H9 (cell line): ENCODE measurements at regions not wholly inside any gene's neighbourhood (a gene's known extent, or its start where the extent isn't known, plus 50 kb on each side); places are given as distances from the start of the nearest gene placed in this dataset.

Experiments used
- DNase-seq: peaks from one replicate; pipeline ENCODE4 v3.0.0-alpha.2; 2017
- H2AFZ ChIP-seq: one replicate; pipeline ENCODE4 v1.6.1; 2013; ENCODE audit warnings: mild to moderate bottlenecking, low read length, control low read depth, moderate library complexity
- H2AK5ac ChIP-seq: 2 replicates; pipeline ENCODE4 v1.6.1; 2013; ENCODE audit warnings: low read length, control low read depth, mixed read lengths; ENCODE audit not compliant: insufficient read length
- H2BK120ac ChIP-seq: one replicate; pipeline ENCODE4 v1.6.1; 2013; ENCODE audit warnings: low read depth, mild to moderate bottlenecking, low read length, control low read depth, inconsistent platforms; ENCODE audit not compliant: poor library complexity, severe bottlenecking
- H2BK12ac ChIP-seq: 2 replicates; pipeline ENCODE4 v1.6.1; 2013; ENCODE audit warnings: low read length, control low read depth, mixed read lengths, low read depth; ENCODE audit not compliant: insufficient read length
- H2BK15ac ChIP-seq: 2 replicates; pipeline ENCODE4 v1.6.1; 2013; ENCODE audit warnings: low read depth, low read length, control low read depth
- H2BK20ac ChIP-seq: one replicate; pipeline ENCODE4 v1.6.1; 2013; ENCODE audit warnings: low read depth, mild to moderate bottlenecking, low read length, control low read depth, inconsistent platforms; ENCODE audit not compliant: poor library complexity, severe bottlenecking
- H2BK5ac ChIP-seq: 2 replicates; pipeline ENCODE4 v1.6.1; 2013; ENCODE audit warnings: low read length, control low read depth, mixed read lengths; ENCODE audit not compliant: insufficient read length
- H3K14ac ChIP-seq: 2 replicates; pipeline ENCODE4 v1.6.1; 2013; ENCODE audit warnings: low read length, control low read depth; ENCODE audit not compliant: insufficient read depth
- H3K18ac ChIP-seq: 2 replicates; pipeline ENCODE4 v1.6.1; 2013; ENCODE audit warnings: low read depth, mild to moderate bottlenecking, mixed read lengths, low read length, control low read depth; ENCODE audit not compliant: insufficient read length
- H3K23ac ChIP-seq: 2 replicates; pipeline ENCODE4 v1.6.1; 2013; ENCODE audit warnings: low read length, control low read depth, mixed read lengths, low read depth; ENCODE audit not compliant: insufficient read length
- H3K23me2 ChIP-seq: 2 replicates; pipeline ENCODE4 v1.6.1; 2013; ENCODE audit warnings: low read depth, mild to moderate bottlenecking, mixed read lengths, low read length, control low read depth; ENCODE audit not compliant: insufficient read length, poor library complexity, severe bottlenecking
- H3K27ac ChIP-seq: 2 replicates; pipeline ENCODE4 v1.5.1; 2013; ENCODE audit warnings: low read length, control low read depth, mixed read lengths, low read depth; ENCODE audit not compliant: insufficient read length
- H3K27me3 ChIP-seq: 2 replicates; pipeline ENCODE4 v1.6.1; 2013; ENCODE audit warnings: low read length, control low read depth, inconsistent platforms; ENCODE audit not compliant: insufficient read depth
- H3K4ac ChIP-seq: 2 replicates; pipeline ENCODE4 v1.6.1; 2013; ENCODE audit warnings: low read depth, mild to moderate bottlenecking, control low read depth, inconsistent platforms, low read length, moderate library complexity
- H3K4me1 ChIP-seq: 2 replicates; pipeline ENCODE4 v1.6.1; 2013; ENCODE audit warnings: low read length, control low read depth, inconsistent platforms; ENCODE audit not compliant: insufficient read depth
- H3K4me2 ChIP-seq: 2 replicates; pipeline ENCODE4 v1.6.1; 2013; ENCODE audit warnings: low read length, control low read depth, mixed read lengths; ENCODE audit not compliant: insufficient read length, insufficient read depth
- H3K56ac ChIP-seq: 2 replicates; pipeline ENCODE4 v1.6.1; 2013; ENCODE audit warnings: low read depth, mild to moderate bottlenecking, mixed read lengths, low read length, control low read depth; ENCODE audit not compliant: insufficient read length
- H3K79me1 ChIP-seq: 2 replicates; pipeline ENCODE4 v1.6.1; 2013; ENCODE audit warnings: low read depth, mild to moderate bottlenecking, moderate library complexity, low read length, control low read depth, inconsistent platforms; ENCODE audit not compliant: insufficient read depth, poor library complexity, severe bottlenecking
- H3K79me2 ChIP-seq: 2 replicates; pipeline ENCODE4 v1.6.1; 2013; ENCODE audit warnings: low read length, control low read depth, inconsistent platforms; ENCODE audit not compliant: insufficient read depth
- H3K9ac ChIP-seq: 2 replicates; pipeline ENCODE4 v1.6.1; 2013; ENCODE audit warnings: low read length, control low read depth, mixed read lengths; ENCODE audit not compliant: insufficient read length; ENCODE audit errors: extremely low read depth
- H3K9me3 ChIP-seq: one replicate; pipeline ENCODE4 v1.6.1; 2013; ENCODE audit warnings: low read depth, low read length, inconsistent platforms; ENCODE audit not compliant: control insufficient read depth
- H3T11ph ChIP-seq: one replicate; pipeline ENCODE4 v1.6.1; 2013; ENCODE audit warnings: mild to moderate bottlenecking, low read length, control low read depth, inconsistent platforms
- H4K20me1 ChIP-seq: one replicate; pipeline ENCODE4 v1.6.1; 2013; ENCODE audit not compliant: control insufficient read depth, insufficient read length, insufficient read depth
- H4K5ac ChIP-seq: 2 replicates; pipeline ENCODE4 v1.6.1; 2013; ENCODE audit warnings: low read depth, mild to moderate bottlenecking, mixed read lengths, low read length, control low read depth; ENCODE audit not compliant: insufficient read length
- H4K8ac ChIP-seq: replicated peaks from 2 replicates; pipeline ENCODE4 v1.6.1; 2013; ENCODE audit warnings: low read length, control low read depth, mixed read lengths, low read depth; ENCODE audit not compliant: insufficient read length
- H4K91ac ChIP-seq: 2 replicates; pipeline ENCODE4 v1.6.1; 2013; ENCODE audit warnings: low read depth, mild to moderate bottlenecking, moderate library complexity, mixed read lengths, low read length, control low read depth; ENCODE audit not compliant: insufficient read length
- H3K27ac Mint-ChIP-seq, 3 experiments: 2 replicates in 2 of 3; 3 replicates in 1 of 3; pipeline ENCODE4 v1.8.0; 2020 to 2021; ENCODE audit warnings: mixed read lengths in 3 of 3, mild to moderate bottlenecking in 1 of 3, moderate library complexity in 1 of 3
- H3K27me3 Mint-ChIP-seq: 2 replicates; pipeline ENCODE4 v1.8.0; 2021; ENCODE audit warnings: low read depth, mild to moderate bottlenecking, moderate library complexity, mixed read lengths
- H3K36me3 Mint-ChIP-seq, 3 experiments: 2 replicates in 2 of 3; 3 replicates in 1 of 3; pipeline ENCODE4 v1.8.0; 2020 to 2021; ENCODE audit warnings: low read depth in 3 of 3, mixed read lengths in 3 of 3; ENCODE audit not compliant: insufficient read depth in 1 of 3
- H3K4me1 Mint-ChIP-seq, 2 experiments: 2 replicates each; pipeline ENCODE4 v1.8.0; 2020; ENCODE audit warnings: mixed read lengths in 2 of 2
- H3K4me3 Mint-ChIP-seq, 2 experiments: 2 replicates in 1 of 2; 3 replicates in 1 of 2; pipeline ENCODE4 v1.8.0; 2020 to 2021; ENCODE audit warnings: mild to moderate bottlenecking in 2 of 2, mixed read lengths in 2 of 2, moderate library complexity in 1 of 2
- H3K9me3 Mint-ChIP-seq, 2 experiments: 2 replicates in 1 of 2; 3 replicates in 1 of 2; pipeline ENCODE4 v1.8.0; 2020; ENCODE audit warnings: mild to moderate bottlenecking in 2 of 2, mixed read lengths in 2 of 2, moderate library complexity in 1 of 2
- CTCF ChIP-seq: fragments of 200-600 bp; sonication (generic); conservative IDR thresholded peaks from 3 replicates; pipeline ENCODE4 v1.8.0; 2021; ENCODE audit warnings: antibody characterized with exemption, mild to moderate bottlenecking
- whole genome bisulfite sequencing: extraction: QIAGEN DNeasy Blood & Tissue Kit; methylation state at CpG from one replicate; pipeline ENCODE4 v1.1.7; 2013; ENCODE audit warnings: missing lambda C conversion rate, low lambda C conversion rate, mixed read lengths; ENCODE audit not compliant: insufficient read length; ENCODE audit errors: extremely low coverage; 5-methylcytosine and 5-hydroxymethylcytosine counted together

- Histone ChIP-seq H3K23me2 (no peaks in the 10 kb centered on the region), H4K20me1 (no peaks in the 10 kb centered on the region), H3K14ac (no peak overlapping the region), H3K79me1 (no peaks in the 10 kb centered on the region), H4K5ac (no peak overlapping the region), H3K9ac (no peak overlapping the region), H2BK15ac (no peak overlapping the region), H3K9me3 (no peaks in the 10 kb centered on the region), H2BK5ac (no peak overlapping the region), H4K91ac (no peak overlapping the region), H3K27me3 (no peaks in the 10 kb centered on the region; the same call in 1 of the 2 replicates), H3K27ac (no peak overlapping the region), H3K23ac (no peak overlapping the region), H4K8ac (no peak overlapping the region), H2AK5ac (no peak overlapping the region), H3T11ph (no peak overlapping the region), H2AFZ (no peak overlapping the region), H3K56ac (no peak overlapping the region), H3K4me2 (no peak overlapping the region), H3K79me2 (no peaks in the 10 kb centered on the region), H3K4ac (no peak overlapping the region), H2BK120ac (no peak overlapping the region), H3K18ac (no peak overlapping the region), H3K4me1 (no peaks in the 10 kb centered on the region), H2BK20ac (no peak overlapping the region), H2BK12ac (no peak overlapping the region)
- Mint-ChIP-seq H3K36me3 (no peaks in the 10 kb centered on the region), H3K4me1 (no peaks in the 10 kb centered on the region), H3K27me3 (peaks cover 6% of the 10 kb centered on the region; the same call in 1 of the 2 replicates), H3K27ac (no peak overlapping the region), H3K4me3 (no peak overlapping the region), H3K9me3 (peaks cover 0 to 2% of the 10 kb centered on the region in 2 experiments; a peak in 2 of 5 replicates)
- DNase-seq, result no peak
- no CpG with 5 or more reads among the region's 6 CpGs for WGBS
- TF ChIP-seq CTCF, result no peak
Measured at GRCh38 chr2:62440281-62440946, 65.6 kb downstream of the TMEM17 start.
